ENCODE measurements at regions not wholly inside any gene's neighbourhood (a gene's known extent, or its start where the extent isn't known, plus 50 kb on each side); places are given as distances from the start of the nearest gene placed in this dataset.

- 76 to 94% (median 93%) methylated on average over 1 of the region's 1 CpG for WGBS, 5 donors
- H3K4me3 ChIP-seq = no peak overlapping the region
Observed at GRCh38 chr2:45209875-45210274, 200.6 kb upstream of the SIX2 start.

DNA sequence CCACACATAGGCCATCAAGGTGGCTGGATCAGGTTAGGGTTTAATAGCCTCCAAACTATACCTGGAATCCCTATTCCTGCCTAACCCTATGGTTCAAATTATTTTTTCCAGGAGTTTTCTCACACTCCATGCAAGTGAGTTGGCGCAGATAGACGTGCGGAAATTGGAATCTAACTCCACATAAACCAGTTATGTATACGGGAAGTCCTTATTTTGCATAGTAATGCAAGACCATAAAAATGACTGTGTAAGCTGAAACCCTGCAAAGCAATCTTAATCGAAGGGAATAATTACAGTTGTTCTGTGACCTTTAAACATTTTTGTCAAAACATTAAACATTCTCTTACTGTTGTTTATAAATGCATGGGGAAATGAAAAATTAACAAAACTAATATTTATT is 200.1 kb upstream of the SIX2 start:
- 85 to 96% (median 90%) methylated on average over 5 of the region's 5 CpGs for WGBS, 5 donors
- no peaks in the 10 kb centered on the region for H3K4me1 ChIP-seq
- DNase-seq = no peak
- no peaks in the 10 kb centered on the region for H3K9me3 ChIP-seq
- H3K4me3 ChIP-seq = no peak overlapping the region
- no peak overlapping the region for H3K27ac ChIP-seq
- TF ChIP-seq POLR2AphosphoS5 (IDR thresholded peaks at IDR 0.05) = no peak
- TF ChIP-seq CTCF (IDR thresholded peaks at IDR 0.05 in 8 of 11, conservative IDR thresholded peaks at IDR 0.05 in 3 of 11) = no peak
- no peak for TF ChIP-seq POLR2A (IDR thresholded peaks at IDR 0.05)
- H3K27me3 ChIP-seq (replicated peaks in 1 of 7) = no peaks in the 10 kb centered on the region
- H3K36me3 ChIP-seq = no peaks in the 10 kb centered on the region
- intact Hi-C loops (cut with DNase I; ENCODE audit: low total_unique reads) = no loop called here

More at GRCh38 chr2:45209875-45210274, 200.6 kb upstream of the SIX2 start:
- H3K4me1 ChIP-seq = no peaks in the 10 kb centered on the region
- H3K9me3 ChIP-seq = no peaks in the 10 kb centered on the region
- H3K36me3 ChIP-seq = no peaks in the 10 kb centered on the region
- no peak overlapping the region for H3K27ac ChIP-seq
- intact Hi-C loops (cut with DNase I; ENCODE audit: low total_unique reads) = no loop called here
- TF ChIP-seq POLR2AphosphoS5 (IDR thresholded peaks at IDR 0.05) (no peak), POLR2A (IDR thresholded peaks at IDR 0.05) (no peak), CTCF (IDR thresholded peaks at IDR 0.05 in 8 of 11, conservative IDR thresholded peaks at IDR 0.05 in 3 of 11) (no peak)
- H3K27me3 ChIP-seq (replicated peaks in 1 of 7) = no peaks in the 10 kb centered on the region
- no peak for DNase-seq

DNA sequence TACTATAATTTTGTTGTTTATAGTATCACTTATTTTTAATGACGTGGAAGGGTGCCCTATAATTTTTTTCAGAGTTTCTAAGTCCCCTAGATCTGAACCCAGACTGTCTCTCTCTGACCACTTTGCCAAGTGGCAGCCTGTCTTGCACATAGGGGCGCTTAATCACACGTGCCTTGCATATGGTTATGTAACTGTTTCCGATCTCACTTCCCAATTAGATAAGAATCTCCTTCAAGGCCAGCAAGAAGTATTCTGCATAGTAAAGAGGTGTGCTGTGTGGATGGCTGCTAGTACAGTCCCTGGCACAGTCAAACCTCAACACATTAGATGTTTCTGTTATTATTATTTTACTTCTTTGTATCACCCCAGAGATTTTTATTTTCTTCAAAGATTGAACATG is 197.8 kb upstream of the SIX2 start:
- H3K4me1 ChIP-seq = no peaks in the 10 kb centered on the region
- intact Hi-C loops (cut with DNase I; ENCODE audit: low total_unique reads) = no loop called here
- no peaks in the 10 kb centered on the region for H3K36me3 ChIP-seq
- no peak for TF ChIP-seq CTCF (IDR thresholded peaks at IDR 0.05 in 8 of 11, conservative IDR thresholded peaks at IDR 0.05 in 3 of 11)
- no peak for TF ChIP-seq POLR2A (IDR thresholded peaks at IDR 0.05)
- TF ChIP-seq POLR2AphosphoS5 (IDR thresholded peaks at IDR 0.05) = no peak
- no peaks in the 10 kb centered on the region for H3K27me3 ChIP-seq (replicated peaks in 1 of 7)
- no peak overlapping the region for H3K4me3 ChIP-seq
- 14 to 31% (median 29%) methylated on average over 3 to 4 of the region's 4 CpGs for WGBS, 5 donors
- H3K9me3 ChIP-seq = peaks cover 0 to 9% (median 5%) of the 10 kb centered on the region in 8 donors
- no peak overlapping the region for H3K27ac ChIP-seq
- DNase-seq = no peak

- no peak for DNase-seq
- no peak overlapping the region for H3K27ac ChIP-seq
- 87 to 96% (median 93%) methylated on average over 8 of the region's 8 CpGs for WGBS, 5 donors
- no peaks in the 10 kb centered on the region for H3K4me1 ChIP-seq
- intact Hi-C loops (cut with DNase I; ENCODE audit: low total_unique reads) = no loop called here
- H3K36me3 ChIP-seq = no peaks in the 10 kb centered on the region
- no peak overlapping the region for H3K4me3 ChIP-seq
- H3K27me3 ChIP-seq (replicated peaks in 1 of 7) = no peaks in the 10 kb centered on the region
- peaks cover 0 to 19% (median 9%) of the 10 kb centered on the region in 8 donors for H3K9me3 ChIP-seq
- no peak for TF ChIP-seq CTCF (IDR thresholded peaks at IDR 0.05 in 8 of 11, conservative IDR thresholded peaks at IDR 0.05 in 3 of 11)
- no peak for TF ChIP-seq POLR2AphosphoS5 (IDR thresholded peaks at IDR 0.05)
- no peak for TF ChIP-seq POLR2A (IDR thresholded peaks at IDR 0.05)
Observed at GRCh38 chr2:45205985-45206384, 196.7 kb upstream of the SIX2 start.

Measured in spleen (tissue), 11 donors.